ENCODE measurements at regions not wholly inside any gene's neighbourhood (a gene's known extent, or its start where the extent isn't known, plus 50 kb on each side); places are given as distances from the start of the nearest gene placed in this dataset.

DNA sequence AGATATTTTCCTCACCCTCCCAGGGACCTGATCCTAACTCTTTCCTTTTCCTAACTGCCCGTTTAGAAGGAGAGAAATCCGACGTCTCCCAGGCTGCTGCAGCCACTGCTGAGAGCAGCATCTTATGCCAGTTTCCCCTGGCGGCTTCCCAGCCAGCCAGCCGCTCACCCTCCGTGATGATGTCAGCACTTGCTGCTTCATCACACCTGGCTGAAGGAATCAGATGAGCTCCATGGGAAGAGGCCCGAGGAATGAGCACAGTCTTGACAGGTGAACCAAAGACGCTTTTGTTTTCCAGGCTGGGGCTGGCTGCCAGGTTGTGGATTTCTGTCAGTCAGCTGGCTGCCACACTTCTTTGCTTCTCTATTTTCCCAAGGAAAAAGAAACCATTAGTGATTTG is 445.1 kb upstream of the RBMS3 start:
- no peak for DNase-seq

DNA sequence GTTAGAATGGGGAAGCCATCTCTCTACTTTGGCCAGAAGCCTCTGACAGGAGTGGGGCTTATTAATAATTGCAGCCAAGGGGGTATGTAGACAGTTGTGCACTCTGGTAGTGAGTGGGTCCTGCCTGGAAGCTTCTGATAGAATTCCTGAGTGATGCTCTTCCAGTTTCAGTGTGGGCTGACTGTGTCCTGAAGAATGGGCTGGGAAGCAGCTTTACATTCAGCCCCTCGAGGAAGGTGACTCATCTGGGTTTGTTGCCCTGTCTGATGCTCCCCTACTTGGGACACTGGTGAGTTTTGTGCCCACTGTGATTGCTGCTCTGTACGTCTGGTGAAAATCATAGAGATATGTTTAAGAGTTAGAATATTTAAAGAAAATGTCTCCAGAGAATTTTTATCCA is 444.7 kb upstream of the RBMS3 start:
- no peak for DNase-seq

GRCh38 chr3:28840976-28841376 is 439.9 kb upstream of the RBMS3 start:
- DNase-seq = no peak

- no peak for DNase-seq
Measured at GRCh38 chr3:28841441-28841840, 439.4 kb upstream of the RBMS3 start.

- DNase-seq = no peak
Measured at GRCh38 chr3:28844298-28845005, 436.4 kb upstream of the RBMS3 start.

- no peak for DNase-seq
Measured at GRCh38 chr3:28845006-28845324, 435.9 kb upstream of the RBMS3 start.

DNA sequence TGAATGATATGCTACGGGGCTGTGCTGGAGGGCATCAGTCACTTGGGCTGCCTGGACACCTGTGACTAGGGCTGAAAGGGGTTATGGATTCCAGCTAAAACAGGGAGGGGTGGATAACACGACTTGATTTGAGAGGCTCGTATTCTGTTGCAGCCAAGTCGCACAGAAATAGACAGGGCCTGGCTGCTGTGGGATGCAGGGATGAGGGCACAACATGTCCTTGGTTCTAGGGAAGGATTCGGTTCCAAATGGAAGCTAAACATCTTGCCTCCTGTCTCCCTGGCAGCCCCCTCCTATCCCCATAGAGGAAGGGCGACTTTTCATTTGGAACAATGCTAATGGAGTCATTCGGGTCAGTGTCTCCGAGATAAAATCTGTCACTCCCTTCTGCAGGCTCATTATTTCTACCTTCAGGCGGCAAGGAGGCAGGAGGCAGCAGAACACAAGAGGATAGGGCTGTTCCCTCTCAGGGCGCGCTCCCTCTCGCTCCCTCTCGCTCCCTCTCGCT is 433.8 kb upstream of the RBMS3 start:
- no peak for DNase-seq

DNA sequence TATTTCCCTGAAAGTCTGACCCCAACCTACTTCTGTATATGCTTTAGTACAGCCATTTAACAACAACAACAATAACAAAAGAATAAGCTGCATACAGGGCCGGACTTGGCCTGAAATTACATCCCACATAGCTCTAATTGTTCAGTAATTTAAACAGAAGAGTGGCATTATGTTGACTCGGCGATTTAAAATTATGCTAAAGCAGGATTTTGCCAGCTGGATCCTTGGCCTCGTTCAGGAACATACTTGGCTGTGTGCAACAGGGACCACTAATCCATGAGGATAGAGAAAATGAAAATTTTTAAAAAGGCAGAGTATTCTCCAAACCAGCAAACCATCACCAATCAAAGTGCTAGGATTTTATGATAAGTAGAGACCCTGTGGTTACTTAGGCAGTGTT is 433.1 kb upstream of the RBMS3 start:
- no peak for DNase-seq

GRCh38 chr3:28850186-28850585 is 430.7 kb upstream of the RBMS3 start:
- DNase-seq = no peak

DNA sequence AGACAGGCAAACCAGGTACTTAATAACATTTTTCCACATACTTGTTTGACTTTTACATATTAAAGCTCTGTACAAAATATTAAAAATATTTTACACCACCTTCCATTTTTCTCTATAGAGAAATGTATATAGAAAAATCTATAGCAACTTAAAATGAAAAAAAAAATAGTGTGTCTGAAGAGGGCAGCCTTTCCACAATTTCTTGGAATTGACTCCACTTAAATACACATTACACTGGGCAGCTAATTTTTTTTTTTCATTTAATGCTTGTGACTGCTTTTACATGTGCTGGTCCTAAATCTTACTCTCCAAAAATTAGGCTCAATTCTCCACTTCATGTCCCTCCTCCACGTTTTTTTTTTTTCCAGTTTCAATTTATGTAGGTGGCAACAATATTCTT is 427.0 kb upstream of the RBMS3 start:
- no peak for DNase-seq

DNA sequence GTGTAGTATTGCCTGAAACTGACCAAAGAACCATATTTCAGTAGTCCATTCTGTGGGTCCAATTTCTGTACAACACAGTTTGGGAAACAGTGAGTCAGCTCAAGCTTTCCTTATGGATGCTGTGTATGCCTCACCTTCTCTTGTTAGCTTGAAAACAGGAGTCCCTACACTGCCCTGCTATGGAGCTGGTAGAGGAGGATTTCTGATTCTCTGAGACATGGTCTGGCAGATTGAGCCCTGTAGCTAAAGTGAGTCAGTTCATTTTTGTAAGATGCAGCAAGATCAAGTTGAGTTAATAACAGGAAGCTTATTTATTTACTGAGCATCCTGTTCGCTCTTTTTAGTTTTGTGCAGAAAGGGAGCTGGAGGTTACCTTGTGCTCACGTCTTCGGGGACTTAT is 424.1 kb upstream of the RBMS3 start:
- no peak for DNase-seq

DNA sequence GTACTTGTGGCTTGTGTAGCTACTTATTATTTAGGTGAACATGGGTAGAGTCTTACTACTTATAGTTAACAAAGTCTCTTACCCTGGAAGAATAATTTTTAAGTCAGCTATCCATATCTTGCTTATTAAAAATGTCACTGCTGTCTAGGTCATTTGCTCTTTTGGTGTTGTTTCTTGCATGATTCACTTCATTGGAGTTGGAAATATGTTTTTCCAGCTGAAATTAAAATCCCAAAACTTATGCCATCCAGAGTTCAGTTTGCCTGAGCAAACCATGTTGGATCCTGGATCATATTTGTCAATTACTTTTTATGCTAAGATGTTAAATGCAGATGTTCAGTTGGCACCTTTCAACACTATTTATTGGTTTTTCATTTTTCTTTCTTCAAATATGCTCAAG is 421.0 kb upstream of the RBMS3 start:
- no peak for DNase-seq

- no peak for DNase-seq
Measured at GRCh38 chr3:28860307-28860706, 420.6 kb upstream of the RBMS3 start.

DNA sequence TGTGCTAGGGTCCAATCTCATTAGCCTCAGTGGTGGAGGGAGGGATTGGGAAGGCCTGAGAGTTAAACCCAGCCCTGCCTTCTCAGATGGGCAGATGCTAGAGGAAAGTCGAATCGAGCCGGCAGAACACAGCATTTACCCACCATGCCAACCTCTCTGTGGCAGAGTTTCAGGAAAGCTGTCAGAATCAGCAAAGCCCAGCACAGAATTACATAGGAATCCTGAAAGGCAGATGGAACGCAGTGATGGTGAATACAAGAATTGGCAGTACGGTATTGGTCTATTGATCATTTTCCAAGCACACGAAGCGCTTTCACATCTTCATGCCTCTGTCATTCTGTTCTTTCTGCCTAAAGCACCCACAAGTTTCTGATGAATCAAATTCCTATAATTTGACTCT is 417.7 kb upstream of the RBMS3 start:
- DNase-seq = no peak

DNA sequence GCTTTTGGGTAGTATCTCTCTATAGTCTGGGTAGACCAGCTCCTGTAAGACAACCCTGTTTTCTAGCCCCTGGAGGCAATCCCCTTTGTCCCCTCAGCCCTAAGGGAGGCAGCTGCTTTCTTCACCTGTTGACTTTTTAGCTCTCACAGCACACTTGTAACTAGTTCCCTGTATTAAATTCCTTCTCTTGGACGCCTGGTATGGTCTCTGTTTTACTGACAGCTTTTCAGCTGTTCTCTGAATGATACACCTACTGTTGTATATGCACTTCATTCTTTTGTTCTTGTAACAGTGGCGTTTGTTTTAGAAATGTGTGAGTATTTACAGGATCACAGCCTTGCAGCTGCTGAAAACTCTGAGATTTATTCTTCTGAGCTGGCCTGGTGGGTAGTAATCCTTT is 413.0 kb upstream of the RBMS3 start:
- DNase-seq = no peak

- DNase-seq = no peak
Measured at GRCh38 chr3:28868897-28869296, 412.0 kb upstream of the RBMS3 start.

DNA sequence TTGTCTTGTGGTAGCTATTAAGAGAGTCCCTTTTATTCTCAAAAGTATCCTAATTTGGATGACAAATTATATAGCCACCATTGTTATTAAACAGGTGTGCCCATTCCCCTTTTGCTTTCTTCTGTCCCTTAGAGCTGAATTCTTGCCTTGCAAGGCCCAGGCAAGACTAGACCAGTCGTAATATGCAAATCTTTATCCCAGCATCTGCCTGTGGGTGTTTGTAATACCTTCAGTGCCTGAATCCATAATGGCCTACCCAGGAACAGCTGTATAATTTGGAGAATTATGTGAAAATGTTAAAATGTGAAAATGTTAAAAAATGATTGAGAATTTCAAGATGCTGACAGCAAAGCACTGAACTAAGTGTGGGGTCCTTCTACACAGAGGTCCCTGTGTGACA is 403.0 kb upstream of the RBMS3 start:
- DNase-seq = no peak

DNA sequence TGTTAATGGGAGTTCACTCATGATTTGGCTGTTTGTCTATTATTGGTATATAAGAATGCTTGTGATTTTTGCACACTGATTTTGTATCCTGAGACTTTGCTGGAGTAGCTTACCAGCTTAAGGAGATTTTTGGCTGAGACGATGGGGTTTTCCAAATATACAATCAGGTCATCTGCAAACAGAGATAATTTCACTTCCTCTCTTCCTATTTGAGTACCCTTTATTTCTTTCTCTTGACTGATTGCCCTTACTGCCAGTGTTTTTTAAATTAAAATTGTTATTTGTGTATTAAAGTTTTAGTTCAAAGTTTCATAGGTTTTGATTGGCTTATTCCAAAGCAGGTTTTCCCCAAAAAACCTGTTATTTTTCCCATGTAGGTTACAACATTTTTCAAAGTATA is 390.5 kb upstream of the RBMS3 start:
- DNase-seq = no peak

GRCh38 chr3:28891485-28891884 is 389.4 kb upstream of the RBMS3 start:
- no peak for DNase-seq

DNA sequence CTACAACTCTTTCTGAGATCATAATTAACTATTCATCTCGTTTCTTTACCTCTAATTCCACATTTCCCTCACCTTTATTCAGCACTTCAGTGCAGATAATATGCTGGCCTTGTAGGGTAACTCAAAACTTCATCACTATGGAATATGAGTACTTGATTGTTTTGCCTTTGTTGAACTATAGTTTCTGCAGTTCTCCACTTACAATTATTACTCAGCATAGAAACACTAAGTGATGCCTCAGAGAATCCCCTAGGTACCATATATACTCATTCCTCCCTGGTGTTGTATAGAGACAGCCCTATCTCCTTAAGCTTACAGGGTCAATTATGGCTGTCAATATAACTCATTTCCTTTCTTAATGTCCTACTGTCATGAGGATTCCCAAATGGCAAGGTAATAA is 380.6 kb upstream of the RBMS3 start:
- DNase-seq = no peak

GRCh38 chr3:28901018-28901417 is 379.9 kb upstream of the RBMS3 start:
- no peak for DNase-seq

DNA sequence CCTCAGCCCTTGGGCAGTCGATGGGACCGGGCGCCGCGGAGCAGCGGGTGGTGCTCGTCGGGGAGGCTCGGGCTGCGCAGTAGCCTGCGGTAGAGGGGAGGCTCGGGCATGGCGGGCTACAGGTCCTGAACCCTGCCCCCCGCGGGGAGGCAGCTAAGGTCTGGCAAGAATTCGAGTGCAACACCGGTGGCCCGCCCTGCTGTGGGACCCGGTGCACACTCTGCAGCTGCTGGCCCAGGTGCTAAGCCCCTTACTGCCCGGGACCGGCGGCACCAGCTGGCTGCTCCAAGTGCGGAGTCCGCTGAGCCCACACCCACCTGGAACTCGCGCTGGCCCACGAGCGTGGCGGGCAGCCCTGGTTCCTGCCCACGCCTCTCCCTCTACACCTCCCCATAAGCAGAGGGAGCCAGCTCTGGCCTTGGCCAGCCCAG is 377.7 kb upstream of the RBMS3 start:
- no peak for DNase-seq

- no peak for DNase-seq
Measured at GRCh38 chr3:28905798-28906197, 375.1 kb upstream of the RBMS3 start.

DNA sequence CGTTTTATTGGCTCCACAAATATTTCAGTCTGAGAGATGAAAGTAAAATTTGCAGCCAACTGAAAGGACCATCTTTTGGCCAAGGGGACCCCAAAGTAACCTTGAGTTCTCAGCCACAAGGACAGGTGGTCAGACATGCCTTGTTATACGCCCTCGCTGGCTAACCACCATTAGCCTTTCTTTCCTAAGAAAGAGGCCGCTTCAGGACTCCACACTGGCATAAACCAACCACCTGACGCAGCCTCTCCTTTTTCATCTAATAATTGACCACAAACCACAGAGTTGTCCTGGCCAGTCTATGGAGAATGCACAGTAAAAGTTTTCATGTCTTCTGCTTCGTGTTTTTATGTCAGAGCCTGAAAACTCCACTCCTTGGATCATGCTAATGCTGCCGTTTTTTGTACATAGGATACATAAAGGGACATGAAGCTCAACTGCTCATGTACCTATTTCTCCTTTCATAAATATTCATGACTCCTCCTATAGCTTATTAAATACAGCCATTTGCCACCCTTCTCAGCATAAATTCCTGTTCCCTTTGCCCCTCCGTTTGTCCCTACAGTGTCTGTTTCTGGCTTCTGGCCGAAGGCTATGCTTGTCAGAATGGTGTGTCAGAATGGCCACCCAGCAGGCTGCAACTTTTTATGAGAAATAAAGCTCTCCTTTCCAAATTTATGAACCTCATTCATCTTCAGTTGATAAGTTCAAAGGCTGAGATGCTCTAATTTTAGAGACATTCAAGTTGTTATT is 374.1 kb upstream of the RBMS3 start:
- DNase-seq = no peak

- DNase-seq = no peak
Measured at GRCh38 chr3:28907616-28908015, 373.3 kb upstream of the RBMS3 start.

Data from activated T-cell treated with anti-CD3 and anti-CD28 coated beads, Interleukin-2, amount 50 U/mL, for 1 hour (primary cell).